ENCODE measurements at regions not wholly inside any gene's neighbourhood (a gene's known extent, or its start where the extent isn't known, plus 50 kb on each side); places are given as distances from the start of the nearest gene placed in this dataset.

DNA sequence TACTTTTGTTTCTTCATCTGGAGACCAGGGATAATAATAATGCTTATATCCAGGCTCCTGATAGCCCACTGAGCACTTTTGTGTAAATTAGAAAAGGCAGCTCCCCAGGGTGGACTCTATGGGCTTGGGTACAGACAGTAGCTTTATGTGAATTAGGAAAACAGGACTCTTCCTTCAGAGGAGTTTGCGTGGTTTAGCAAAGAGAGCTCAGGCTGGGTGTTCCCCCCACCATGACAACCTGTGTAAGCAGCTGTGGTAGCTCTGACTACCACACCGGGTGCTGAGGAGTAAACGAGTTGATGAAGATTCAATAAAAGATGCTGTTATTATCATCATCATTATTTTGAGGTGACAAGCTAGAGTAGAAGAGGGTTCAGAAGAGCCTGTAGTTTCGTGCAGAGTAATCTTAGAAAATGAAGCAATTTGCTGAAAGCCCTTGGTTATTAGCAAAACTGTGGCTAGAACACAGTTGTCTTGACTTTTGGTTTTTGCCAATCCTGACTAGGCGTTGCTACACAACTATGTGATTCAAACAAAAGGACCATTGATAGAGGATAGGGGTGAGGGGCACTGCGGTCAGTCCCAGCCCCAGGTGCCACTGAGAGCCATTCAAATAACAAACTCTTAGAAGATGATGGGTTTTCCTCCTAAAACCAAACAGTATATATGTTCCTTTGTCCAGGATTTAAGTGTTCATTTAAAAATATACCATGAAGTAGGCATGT lies 60.6 kb upstream of the LIMCH1 start:
- TF ChIP-seq GABPA (IDR thresholded peaks at IDR 0.05; ENCODE audit: low read depth) (no peak), POLR2AphosphoS5 (IDR thresholded peaks at IDR 0.05; ENCODE audit: low read depth) (no peak), CTCF (IDR thresholded peaks at IDR 0.05; ENCODE audit: insufficient read depth, low read length) (no peak), REST (IDR thresholded peaks at IDR 0.05; ENCODE audit: insufficient replicate concordance, low read depth) (no peak), SPI1 (IDR thresholded peaks at IDR 0.05; ENCODE audit: borderline replicate concordance, low read depth) (no peak)
- DNase-seq (ENCODE audit: low read depth in 1 of 2, low spot score in 1 of 2), result no peak
- H3K4me3 ChIP-seq (replicated peaks; ENCODE audit: insufficient read depth, low read length), result no peak overlapping the region
- H3K27ac ChIP-seq (replicated peaks), result no peak overlapping the region
- no peaks in the 10 kb centered on the region for H3K27me3 ChIP-seq (ENCODE audit: insufficient read depth, poor library complexity, severe bottlenecking)

GRCh38 chr4:41478518-41478917 lies 59.4 kb upstream of the LIMCH1 start:
- no peaks in the 10 kb centered on the region for H3K27me3 ChIP-seq (ENCODE audit: insufficient read depth, poor library complexity, severe bottlenecking)
- no peak overlapping the region for H3K4me3 ChIP-seq (replicated peaks; ENCODE audit: insufficient read depth, low read length)
- DNase-seq (ENCODE audit: low read depth in 1 of 2, low spot score in 1 of 2), result no peak
- no peak overlapping the region for H3K27ac ChIP-seq (replicated peaks)
- no peak for TF ChIP-seq SPI1 (IDR thresholded peaks at IDR 0.05; ENCODE audit: borderline replicate concordance, low read depth)
- TF ChIP-seq GABPA (IDR thresholded peaks at IDR 0.05; ENCODE audit: low read depth), result no peak
- TF ChIP-seq CTCF (IDR thresholded peaks at IDR 0.05; ENCODE audit: insufficient read depth, low read length), result no peak

DNA sequence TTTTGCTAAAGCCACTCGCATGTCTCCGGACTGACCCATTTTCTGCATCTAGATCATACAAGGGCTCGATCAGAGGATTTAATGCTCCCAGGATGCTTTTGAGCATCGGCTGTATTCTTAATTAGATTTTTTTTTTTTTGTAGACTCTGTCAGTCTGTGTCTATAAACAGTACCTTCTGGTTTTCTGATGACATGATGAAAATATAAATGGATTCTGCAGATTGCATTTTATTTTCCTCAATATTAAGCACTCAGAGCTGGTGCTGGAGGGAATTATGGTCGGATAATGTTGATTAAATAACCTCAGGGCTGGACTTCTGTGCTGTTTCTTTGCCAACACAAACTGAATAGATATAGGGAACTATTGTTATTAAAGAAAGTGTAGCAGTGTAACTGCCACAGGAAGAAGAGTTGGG lies 57.1 kb upstream of the LIMCH1 start:
- TF ChIP-seq SPI1 (IDR thresholded peaks at IDR 0.05; ENCODE audit: borderline replicate concordance, low read depth) (no peak), GABPA (IDR thresholded peaks at IDR 0.05; ENCODE audit: low read depth) (no peak), POLR2AphosphoS5 (IDR thresholded peaks at IDR 0.05; ENCODE audit: low read depth) (no peak), CTCF (IDR thresholded peaks at IDR 0.05; ENCODE audit: insufficient read depth, low read length) (no peak), REST (IDR thresholded peaks at IDR 0.05; ENCODE audit: insufficient replicate concordance, low read depth) (no peak)
- Histone ChIP-seq H3K4me3 (replicated peaks; ENCODE audit: insufficient read depth, low read length) (no peak overlapping the region), H3K27me3 (ENCODE audit: insufficient read depth, poor library complexity, severe bottlenecking) (peaks cover 4% of the 10 kb centered on the region)

DNA sequence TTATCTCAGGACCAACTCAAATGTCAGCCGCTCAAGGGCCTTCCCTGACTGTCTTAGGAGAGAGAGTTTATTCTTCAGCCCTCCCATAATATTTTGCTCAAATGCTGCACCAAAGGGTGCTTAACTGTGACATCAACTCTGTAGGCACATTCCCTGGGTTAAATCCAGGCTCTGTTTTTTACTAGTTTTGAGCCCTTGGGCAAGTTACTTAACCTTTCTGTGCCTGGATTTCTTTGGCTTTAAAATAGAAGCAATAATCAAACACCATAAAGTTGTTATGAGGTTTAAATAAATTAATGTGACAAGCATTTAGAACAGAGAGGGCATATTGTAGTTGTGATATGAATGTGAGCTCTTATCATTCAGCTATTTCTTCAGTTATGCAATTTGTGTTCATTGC lies 54.2 kb upstream of the LIMCH1 start:
- TF ChIP-seq GABPA (IDR thresholded peaks at IDR 0.05; ENCODE audit: low read depth) (no peak), REST (IDR thresholded peaks at IDR 0.05; ENCODE audit: insufficient replicate concordance, low read depth) (no peak), CTCF (IDR thresholded peaks at IDR 0.05; ENCODE audit: insufficient read depth, low read length) (no peak), SPI1 (IDR thresholded peaks at IDR 0.05; ENCODE audit: borderline replicate concordance, low read depth) (no peak), POLR2AphosphoS5 (IDR thresholded peaks at IDR 0.05; ENCODE audit: low read depth) (no peak)

More for the DNA sequence above, 57.1 kb upstream of the LIMCH1 start:
- no peak overlapping the region for H3K27ac ChIP-seq (replicated peaks)
- no peak for DNase-seq (ENCODE audit: low read depth in 1 of 2, low spot score in 1 of 2)

More for the DNA sequence above, 54.2 kb upstream of the LIMCH1 start:
- H3K27me3 ChIP-seq (ENCODE audit: insufficient read depth, poor library complexity, severe bottlenecking), result peaks cover 4% of the 10 kb centered on the region
- H3K4me3 ChIP-seq (replicated peaks; ENCODE audit: insufficient read depth, low read length), result no peak overlapping the region
- no peak overlapping the region for H3K27ac ChIP-seq (replicated peaks)
- DNase-seq (ENCODE audit: low read depth in 1 of 2, low spot score in 1 of 2), result no peak

All from HL-60 (cell line).